ENCODE measurements at regions not wholly inside any gene's neighbourhood (a gene's known extent, or its start where the extent isn't known, plus 50 kb on each side); places are given as distances from the start of the nearest gene placed in this dataset.

DNA sequence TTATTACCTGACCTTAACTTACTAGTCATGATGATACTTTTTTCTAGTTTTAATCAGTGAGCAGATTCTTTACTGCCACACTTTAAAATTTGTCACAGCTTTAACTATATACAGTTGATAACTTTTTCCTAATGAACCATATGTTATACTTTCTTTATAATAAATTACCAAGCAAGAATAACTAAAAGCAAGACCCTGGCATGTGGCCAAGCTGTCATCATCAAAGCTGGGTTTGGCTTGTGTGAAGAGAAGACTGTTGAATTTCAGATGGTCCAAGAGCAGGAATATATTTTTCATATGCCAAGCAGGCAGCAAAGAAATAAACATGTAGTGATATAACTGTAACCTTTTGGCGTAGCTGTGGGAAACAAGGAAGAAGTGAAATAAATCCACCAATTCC lies 93.5 kb downstream of the PUS7L start:
- no peak for DNase-seq

- no peak for DNase-seq
Measured at GRCh38 chr12:43662736-43663135, 95.9 kb downstream of the PUS7L start.

GRCh38 chr12:43655586-43655985 lies 103.0 kb downstream of the PUS7L start:
- no peak for DNase-seq

- DNase-seq, result peak; percentile 75 to 90
Measured at GRCh38 chr12:43653917-43654316, 101.9 kb upstream of the ADAMTS20 start.

GRCh38 chr12:43653289-43653915 lies 101.4 kb upstream of the ADAMTS20 start:
- no peak for DNase-seq

DNA sequence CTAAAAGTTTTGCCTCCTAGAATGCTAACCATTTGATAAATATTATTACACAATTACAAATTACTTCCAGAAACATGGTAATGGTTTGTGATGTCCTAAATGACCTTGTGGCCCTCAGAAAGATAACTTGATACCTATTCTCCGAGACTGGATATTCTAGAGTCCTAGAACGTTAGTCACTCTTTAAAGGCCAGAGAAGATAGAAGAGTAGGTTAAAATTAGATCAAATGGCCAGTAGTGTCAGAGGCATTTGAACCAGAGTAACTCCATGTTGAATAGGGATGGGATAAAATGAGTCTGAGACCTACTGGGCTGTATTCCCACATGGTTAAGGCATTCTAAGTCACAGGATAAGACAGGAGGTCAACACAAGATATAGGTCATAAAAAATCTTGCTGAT lies 96.6 kb upstream of the ADAMTS20 start:
- no peak for DNase-seq

GRCh38 chr12:43638806-43639205 lies 86.8 kb upstream of the ADAMTS20 start:
- DNase-seq, result no peak

DNA sequence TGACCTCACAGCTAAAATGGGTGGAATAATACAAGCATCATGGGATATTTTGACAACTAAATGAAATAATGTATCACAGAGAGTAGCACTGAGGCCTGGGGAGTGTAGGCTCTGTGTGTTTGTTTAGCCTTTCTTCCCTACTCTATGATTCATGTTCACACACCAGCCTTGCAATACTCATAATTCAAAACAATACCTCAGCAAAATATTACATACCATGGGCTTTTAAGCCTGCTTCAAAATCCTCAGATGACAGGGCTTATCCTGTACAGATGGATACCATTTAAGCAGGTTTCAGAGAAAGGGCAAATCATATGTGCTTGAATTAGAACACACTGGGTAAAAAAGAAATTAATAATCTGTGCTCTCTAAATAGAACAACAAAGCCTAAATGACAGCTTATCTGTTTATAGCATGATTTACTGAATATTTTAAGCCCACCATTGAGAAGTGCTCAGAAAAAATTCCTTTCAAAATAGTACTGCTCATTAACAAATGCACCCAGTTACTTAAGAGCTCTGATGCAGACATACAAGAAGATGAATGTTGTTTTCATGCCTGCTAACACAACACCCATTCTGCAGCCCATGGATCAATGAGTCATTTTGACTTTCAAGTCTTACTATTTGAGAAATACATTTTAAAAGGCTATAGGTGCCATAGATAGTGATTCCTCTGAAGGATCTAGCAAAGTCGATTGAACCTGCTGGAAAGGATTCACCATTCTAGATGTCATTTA lies 84.9 kb upstream of the ADAMTS20 start:
- DNase-seq, result no peak

- DNase-seq, result no peak
Measured at GRCh38 chr12:43621262-43621661, 69.3 kb upstream of the ADAMTS20 start.

- no peak for DNase-seq
Measured at GRCh38 chr12:43602738-43603137, 50.7 kb upstream of the ADAMTS20 start.
